Right atrium auricular region (tissue), 2 donors: ENCODE measurements at regions not wholly inside any gene's neighbourhood (a gene's known extent, or its start where the extent isn't known, plus 50 kb on each side); places are given as distances from the start of the nearest gene placed in this dataset.
"Not testable (repeated sequence)": the region's sequence is repeated elsewhere in the genome, so short reads cannot be mapped to it uniquely, and the experiment has no call there.

ENCODE experiments used
- DNase-seq: peaks from one replicate; pipeline ENCODE4 v3.0.0-alpha.2; 2019; ENCODE audit warnings: low spot score
- H3K27ac ChIP-seq, 2 donors: fragments of 200-600 bp; sonication (generic); 1 replicate in 1 of 2; 2 replicates in 1 of 2; pipeline ENCODE4 v1.5.1; 2016 to 2019
- H3K27me3 ChIP-seq, 2 donors: fragments of 200-600 bp; sonication (generic); one replicate each; pipeline versions ENCODE4 v1.5.1 to v1.6.0; 2017 to 2019
- H3K36me3 ChIP-seq: fragments of 200-600 bp; sonication (generic); one replicate; pipeline ENCODE4 v1.5.1; 2016
- H3K4me1 ChIP-seq, 2 donors: fragments of 200-600 bp; sonication (generic); one replicate each; pipeline versions ENCODE4 v1.5.1 to v1.6.0; 2017 to 2019
- H3K4me3 ChIP-seq, 2 donors: fragments of 200-600 bp; sonication (generic); 1 replicate in 1 of 2; 2 replicates in 1 of 2; pipeline ENCODE4 v1.5.1; 2017 to 2019; ENCODE audit warnings: mild to moderate bottlenecking in 1 of 2, moderate library complexity in 1 of 2
- H3K9me3 ChIP-seq, 2 donors: fragments of 200-600 bp; sonication (generic); one replicate each; pipeline ENCODE4 v1.5.1; 2019
- TF ChIP-seq, protein P1 (sequence below), 2 donors: fragments of 200-600 bp; sonication (generic); IDR thresholded peaks; one replicate each; pipeline ENCODE4 v1.5.1; 2019; ENCODE audit warnings: antibody characterized with exemption in 2 of 2

DNA sequence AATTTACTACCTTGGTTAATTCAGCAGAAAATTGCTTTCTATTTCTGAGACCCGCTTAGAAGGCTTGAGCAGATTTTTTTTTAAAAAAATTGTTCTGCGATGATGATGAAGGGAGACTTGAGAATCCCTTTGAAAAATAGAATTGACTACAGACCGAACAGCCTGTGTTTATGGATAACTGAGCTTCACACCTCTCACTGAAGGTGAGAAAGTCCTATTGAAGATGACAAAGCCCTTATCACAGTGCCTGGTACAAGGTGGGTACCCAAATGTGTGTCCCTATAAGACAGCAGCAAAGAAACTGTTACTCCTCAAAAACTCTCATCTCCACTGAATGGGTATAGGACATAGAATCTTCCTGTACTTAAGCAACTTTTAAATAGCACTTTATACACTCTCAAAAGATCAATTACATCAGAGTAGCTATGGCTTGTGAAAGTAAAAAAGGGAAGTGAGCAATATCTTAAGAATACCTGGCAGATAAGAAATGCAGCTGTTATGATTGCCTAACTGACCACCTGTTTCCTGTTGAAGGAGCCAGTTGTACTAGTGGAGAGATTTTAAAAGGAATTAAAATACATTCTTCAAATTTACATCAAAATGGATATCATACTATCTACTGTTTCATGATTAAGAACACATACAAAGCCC is 419.7 kb downstream of the CHSY3 start:
- no peak overlapping the region for H3K4me3 ChIP-seq
- no peak overlapping the region for H3K27ac ChIP-seq
- TF ChIP-seq, protein P1, sequence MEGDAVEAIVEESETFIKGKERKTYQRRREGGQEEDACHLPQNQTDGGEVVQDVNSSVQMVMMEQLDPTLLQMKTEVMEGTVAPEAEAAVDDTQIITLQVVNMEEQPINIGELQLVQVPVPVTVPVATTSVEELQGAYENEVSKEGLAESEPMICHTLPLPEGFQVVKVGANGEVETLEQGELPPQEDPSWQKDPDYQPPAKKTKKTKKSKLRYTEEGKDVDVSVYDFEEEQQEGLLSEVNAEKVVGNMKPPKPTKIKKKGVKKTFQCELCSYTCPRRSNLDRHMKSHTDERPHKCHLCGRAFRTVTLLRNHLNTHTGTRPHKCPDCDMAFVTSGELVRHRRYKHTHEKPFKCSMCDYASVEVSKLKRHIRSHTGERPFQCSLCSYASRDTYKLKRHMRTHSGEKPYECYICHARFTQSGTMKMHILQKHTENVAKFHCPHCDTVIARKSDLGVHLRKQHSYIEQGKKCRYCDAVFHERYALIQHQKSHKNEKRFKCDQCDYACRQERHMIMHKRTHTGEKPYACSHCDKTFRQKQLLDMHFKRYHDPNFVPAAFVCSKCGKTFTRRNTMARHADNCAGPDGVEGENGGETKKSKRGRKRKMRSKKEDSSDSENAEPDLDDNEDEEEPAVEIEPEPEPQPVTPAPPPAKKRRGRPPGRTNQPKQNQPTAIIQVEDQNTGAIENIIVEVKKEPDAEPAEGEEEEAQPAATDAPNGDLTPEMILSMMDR (IDR thresholded peaks at IDR 0.05) = no peak
- DNase-seq = no peak
- H3K4me1 ChIP-seq = no peaks in the 10 kb centered on the region
- H3K27me3 ChIP-seq = no peaks in the 10 kb centered on the region
- H3K9me3 ChIP-seq = no peaks in the 10 kb centered on the region
- no peaks in the 10 kb centered on the region for H3K36me3 ChIP-seq

DNA sequence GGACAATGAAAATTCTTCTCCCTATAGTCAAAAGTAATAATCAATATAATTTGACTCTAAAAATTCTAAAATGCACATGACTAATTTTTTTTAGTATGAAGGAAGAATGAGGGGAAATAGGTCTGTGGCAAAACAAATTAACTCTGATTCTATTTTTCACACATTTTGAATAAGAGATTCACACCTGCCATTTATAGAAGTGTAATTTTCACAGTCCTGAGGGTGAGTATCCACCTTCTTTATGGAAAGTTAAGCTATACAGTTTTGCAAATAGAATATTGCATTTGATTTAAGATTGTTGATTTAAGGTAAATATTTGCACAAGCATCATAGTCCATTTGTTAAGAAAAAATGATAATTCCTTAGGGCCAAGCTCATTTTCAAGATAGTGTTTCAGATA is 417.7 kb downstream of the CHSY3 start:
- Histone ChIP-seq H3K36me3 (no peaks in the 10 kb centered on the region), H3K27ac (no peak overlapping the region), H3K9me3 (no peaks in the 10 kb centered on the region), H3K27me3 (no peaks in the 10 kb centered on the region), H3K4me1 (no peaks in the 10 kb centered on the region), H3K4me3 (no peak overlapping the region)
- TF ChIP-seq, protein P1 (IDR thresholded peaks at IDR 0.05) = no peak
- DNase-seq = no peak

DNA sequence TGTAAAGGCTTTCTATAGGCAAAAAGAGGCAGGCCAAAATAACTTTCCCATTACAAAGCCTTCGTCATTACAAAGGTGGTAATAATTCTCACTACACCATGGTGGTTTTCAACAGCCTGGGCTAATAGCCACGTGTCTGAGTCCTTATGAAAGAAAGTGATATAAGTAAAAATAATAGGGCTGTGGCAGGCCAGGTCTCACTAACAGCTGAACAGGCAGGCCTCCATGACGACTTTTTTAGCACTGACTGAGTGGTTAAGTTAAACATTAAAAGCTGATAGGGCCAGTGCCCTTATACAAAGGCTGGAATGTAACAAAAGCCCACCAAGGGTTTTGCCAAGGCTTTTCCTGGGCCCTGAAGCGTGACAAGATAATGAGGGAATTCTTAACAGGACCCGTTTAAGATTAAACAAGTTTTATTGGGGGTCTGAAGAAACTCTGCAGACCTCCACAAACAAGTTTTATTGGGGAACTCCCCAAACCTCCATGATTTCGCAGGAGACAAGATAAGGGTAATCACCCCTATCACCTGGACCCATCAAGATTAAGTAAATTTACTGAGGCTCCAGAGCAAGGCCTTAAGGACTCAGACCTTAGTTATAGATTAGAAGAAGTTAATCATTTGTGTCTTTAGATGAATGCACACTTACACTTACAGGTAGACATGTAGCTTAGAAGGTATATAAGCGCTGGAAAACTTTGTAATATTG is 412.9 kb downstream of the CHSY3 start:
- Histone ChIP-seq H3K4me1 (no peaks in the 10 kb centered on the region), H3K4me3 (no peak overlapping the region), H3K36me3 (no peaks in the 10 kb centered on the region), H3K9me3 (no peaks in the 10 kb centered on the region), H3K27me3 (no peaks in the 10 kb centered on the region), H3K27ac (no peak overlapping the region)
- no peak for DNase-seq
- TF ChIP-seq, protein P1 (IDR thresholded peaks at IDR 0.05) = no peak

DNA sequence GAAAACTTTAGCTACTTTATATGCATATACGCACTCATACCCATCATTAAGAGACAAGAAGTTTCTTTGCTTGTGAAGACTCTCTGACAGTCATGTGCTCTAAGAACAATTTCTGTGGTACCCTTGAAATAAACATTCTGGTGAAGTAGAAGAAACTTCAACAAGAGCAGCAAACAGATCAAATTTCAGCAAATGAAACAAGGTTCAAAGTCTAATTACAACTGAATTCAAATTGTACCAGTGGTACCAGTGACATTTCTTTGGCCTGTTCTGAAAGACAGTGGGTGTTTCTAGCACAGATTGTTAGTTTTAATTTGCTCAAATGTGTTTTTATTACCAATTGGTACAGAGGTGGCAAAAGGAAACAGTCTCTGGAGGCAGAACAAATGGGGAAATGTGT is 391.0 kb downstream of the CHSY3 start:
- TF ChIP-seq, protein P1 (IDR thresholded peaks at IDR 0.05) = no peak
- no peaks in the 10 kb centered on the region for H3K9me3 ChIP-seq
- no peaks in the 10 kb centered on the region for H3K36me3 ChIP-seq
- no peaks in the 10 kb centered on the region for H3K4me1 ChIP-seq
- H3K27me3 ChIP-seq = no peaks in the 10 kb centered on the region
- DNase-seq = no peak
- H3K27ac ChIP-seq = no peak overlapping the region
- no peak overlapping the region for H3K4me3 ChIP-seq

DNA sequence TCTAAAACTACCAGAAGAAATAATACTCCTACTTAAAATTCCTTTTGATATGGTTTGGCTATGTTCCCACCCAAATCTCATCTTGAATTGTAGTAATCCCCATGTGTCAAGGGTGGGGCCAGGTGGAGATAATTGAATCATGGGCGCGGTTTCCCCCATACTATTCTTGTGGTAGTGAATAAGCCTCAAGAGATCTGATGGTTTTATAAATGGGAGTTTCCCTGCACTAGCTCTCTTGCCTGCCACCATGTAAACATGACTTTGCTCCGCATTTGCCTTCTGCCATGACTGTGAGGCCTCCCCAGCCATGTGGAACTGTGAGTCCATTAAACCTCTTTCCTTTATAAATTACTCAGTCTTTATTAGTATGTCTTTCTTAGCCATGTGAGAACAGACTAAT is 390.5 kb downstream of the CHSY3 start:
- not testable (repeated sequence) for H3K4me3 ChIP-seq, H3K27me3 ChIP-seq, H3K36me3 ChIP-seq, H3K9me3 ChIP-seq, DNase-seq, H3K27ac ChIP-seq, H3K4me1 ChIP-seq

DNA sequence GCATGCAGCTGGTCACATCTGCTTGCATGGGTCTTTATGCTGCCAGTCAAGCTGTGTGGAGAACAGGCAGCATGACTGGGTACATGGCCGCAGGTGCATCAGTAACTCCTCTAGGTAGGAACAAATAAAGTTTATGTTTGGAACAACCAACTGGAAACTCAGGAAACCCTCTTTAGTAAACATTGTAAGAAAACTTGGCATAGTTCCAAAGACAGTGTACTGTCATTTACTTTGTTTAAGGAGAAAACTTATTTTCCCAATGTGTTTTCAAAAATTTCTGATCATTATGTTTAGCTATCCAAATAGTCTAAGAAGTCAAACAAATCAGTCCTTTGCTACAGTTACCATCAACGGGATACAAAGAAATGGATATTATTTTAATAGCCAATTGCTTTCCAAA is 386.0 kb downstream of the CHSY3 start:
- H3K4me3 ChIP-seq = no peak overlapping the region
- H3K4me1 ChIP-seq = no peaks in the 10 kb centered on the region
- no peak overlapping the region for H3K27ac ChIP-seq
- H3K36me3 ChIP-seq = no peaks in the 10 kb centered on the region
- DNase-seq = no peak
- TF ChIP-seq, protein P1 (IDR thresholded peaks at IDR 0.05) = no peak
- no peaks in the 10 kb centered on the region for H3K27me3 ChIP-seq
- no peaks in the 10 kb centered on the region for H3K9me3 ChIP-seq
